ENCODE measurements at regions not wholly inside any gene's neighbourhood (a gene's known extent, or its start where the extent isn't known, plus 50 kb on each side); places are given as distances from the start of the nearest gene placed in this dataset.

- TF ChIP-seq CTCF (IDR thresholded peaks at IDR 0.05) (no peak), POLR2A (IDR thresholded peaks at IDR 0.05) (no peak)
Observed at GRCh38 chr5:130237721-130238120, 333.5 kb downstream of the CHSY3 start.
